Liver (tissue), 7 donors: ENCODE measurements at regions not wholly inside any gene's neighbourhood (a gene's known extent, or its start where the extent isn't known, plus 50 kb on each side); places are given as distances from the start of the nearest gene placed in this dataset.

ENCODE experiments used
- DNase-seq: peaks from one replicate; pipeline ENCODE4 v3.0.0-alpha.2; 2017; ENCODE audit warnings: low spot score
- H3K27ac ChIP-seq, 2 donors: one replicate each; pipeline ENCODE4 v1.7.0; 2013; ENCODE audit warnings: inconsistent platforms in 2 of 2, low read length in 2 of 2, control low read depth in 1 of 2, low read depth in 1 of 2, mild to moderate bottlenecking in 1 of 2
- H3K27me3 ChIP-seq, 4 donors: one replicate each; pipeline versions ENCODE4 v1.6.1 to v1.7.0; 2013; ENCODE audit warnings: low read length in 3 of 4, inconsistent platforms in 1 of 4, mild to moderate bottlenecking in 1 of 4, moderate library complexity in 1 of 4; ENCODE audit not compliant: control insufficient read depth in 4 of 4, insufficient read depth in 4 of 4
- H3K36me3 ChIP-seq, 4 donors: one replicate each; pipeline versions ENCODE4 v1.6.1 to v1.7.0; 2013; ENCODE audit warnings: low read length in 3 of 4, mild to moderate bottlenecking in 3 of 4, low read depth in 1 of 4, moderate library complexity in 1 of 4; ENCODE audit not compliant: control insufficient read depth in 4 of 4, insufficient read depth in 3 of 4
- H3K4me1 ChIP-seq, 4 donors: one replicate each; pipeline versions ENCODE4 v1.6.1 to v1.7.0; 2013; ENCODE audit warnings: low read length in 3 of 4, mild to moderate bottlenecking in 3 of 4, moderate library complexity in 1 of 4; ENCODE audit not compliant: control insufficient read depth in 4 of 4, insufficient read depth in 4 of 4
- H3K4me3 ChIP-seq, 3 donors: one replicate each; pipeline versions ENCODE4 v1.6.1 to v1.7.0; 2013; ENCODE audit warnings: low read length in 3 of 3, control low read depth in 1 of 3, low read depth in 1 of 3, mild to moderate bottlenecking in 1 of 3
- H3K9ac ChIP-seq, 2 donors: one replicate each; pipeline ENCODE4 v1.7.0; 2013; ENCODE audit warnings: low read length in 2 of 2, mild to moderate bottlenecking in 2 of 2, moderate library complexity in 2 of 2, control low read depth in 1 of 2, low read depth in 1 of 2
- H3K9me3 ChIP-seq, 4 donors: one replicate each; pipeline versions ENCODE4 v1.6.1 to v1.7.0; 2013; ENCODE audit warnings: low read length in 3 of 4; ENCODE audit not compliant: control insufficient read depth in 4 of 4
- FOXA2 ChIP-seq: IDR thresholded peaks from 2 replicates; pipeline ENCODE4 v1.6.1; 2016; ENCODE audit warnings: antibody characterized with exemption
- GABPA ChIP-seq, 2 donors: IDR thresholded peaks in 1 of 2; conservative IDR thresholded peaks in 1 of 2; 2 replicates each; pipeline ENCODE4 v1.6.1; 2016; ENCODE audit warnings: antibody characterized with exemption in 2 of 2, mild to moderate bottlenecking in 1 of 2, moderate library complexity in 1 of 2
- HNF4A ChIP-seq, 2 donors: conservative IDR thresholded peaks; 2 replicates each; pipeline ENCODE4 v1.6.1; 2016; ENCODE audit warnings: antibody characterized with exemption in 2 of 2, mild to moderate bottlenecking in 2 of 2
- JUND ChIP-seq, 2 donors: IDR thresholded peaks; 2 replicates each; pipeline ENCODE4 v1.6.1; 2016; ENCODE audit warnings: antibody characterized with exemption in 2 of 2
- RAD21 ChIP-seq, 2 donors: IDR thresholded peaks; 2 replicates each; pipeline ENCODE4 v1.6.1; 2016; ENCODE audit warnings: antibody characterized with exemption in 2 of 2, mild to moderate bottlenecking in 2 of 2
- RXRA ChIP-seq, 2 donors: IDR thresholded peaks; 2 replicates each; pipeline ENCODE4 v1.6.1; 2017 to 2018; ENCODE audit warnings: antibody characterized with exemption in 2 of 2, mild to moderate bottlenecking in 1 of 2
- SP1 ChIP-seq: IDR thresholded peaks from 2 replicates; pipeline ENCODE4 v1.6.1; 2018; ENCODE audit warnings: antibody characterized with exemption, mild to moderate bottlenecking
- TAF1 ChIP-seq: conservative IDR thresholded peaks from 2 replicates; pipeline ENCODE4 v1.6.1; 2016; ENCODE audit warnings: antibody characterized with exemption, mild to moderate bottlenecking
- YY1 ChIP-seq: IDR thresholded peaks from 2 replicates; pipeline ENCODE4 v1.6.1; 2016; ENCODE audit warnings: antibody characterized with exemption, mild to moderate bottlenecking
- WGBS: extraction: QIAGEN DNeasy Blood & Tissue Kit; methylation state at CpG from one replicate; pipeline ENCODE4 v1.1.7; 2013; 5-methylcytosine and 5-hydroxymethylcytosine counted together
- TF ChIP-seq, protein P1 (sequence below): IDR thresholded peaks from 2 replicates; pipeline ENCODE4 v1.6.1; 2016; ENCODE audit warnings: antibody characterized with exemption, mild to moderate bottlenecking
- TF ChIP-seq, protein P2 (sequence below): IDR thresholded peaks from 2 replicates; pipeline ENCODE4 v1.6.1; 2016; ENCODE audit warnings: antibody characterized with exemption
- TF ChIP-seq, protein P3 (sequence below): IDR thresholded peaks from 2 replicates; pipeline ENCODE4 v1.6.1; 2016; ENCODE audit warnings: antibody characterized with exemption
- donor health status: healthy.
- donor health status: healthy.
- donor health status: healthy.
- donor health status: healthy.

GRCh38 chr2:63669596-63669995 is 80.8 kb downstream of the MDH1 start (continued):
- TF ChIP-seq, protein P1, sequence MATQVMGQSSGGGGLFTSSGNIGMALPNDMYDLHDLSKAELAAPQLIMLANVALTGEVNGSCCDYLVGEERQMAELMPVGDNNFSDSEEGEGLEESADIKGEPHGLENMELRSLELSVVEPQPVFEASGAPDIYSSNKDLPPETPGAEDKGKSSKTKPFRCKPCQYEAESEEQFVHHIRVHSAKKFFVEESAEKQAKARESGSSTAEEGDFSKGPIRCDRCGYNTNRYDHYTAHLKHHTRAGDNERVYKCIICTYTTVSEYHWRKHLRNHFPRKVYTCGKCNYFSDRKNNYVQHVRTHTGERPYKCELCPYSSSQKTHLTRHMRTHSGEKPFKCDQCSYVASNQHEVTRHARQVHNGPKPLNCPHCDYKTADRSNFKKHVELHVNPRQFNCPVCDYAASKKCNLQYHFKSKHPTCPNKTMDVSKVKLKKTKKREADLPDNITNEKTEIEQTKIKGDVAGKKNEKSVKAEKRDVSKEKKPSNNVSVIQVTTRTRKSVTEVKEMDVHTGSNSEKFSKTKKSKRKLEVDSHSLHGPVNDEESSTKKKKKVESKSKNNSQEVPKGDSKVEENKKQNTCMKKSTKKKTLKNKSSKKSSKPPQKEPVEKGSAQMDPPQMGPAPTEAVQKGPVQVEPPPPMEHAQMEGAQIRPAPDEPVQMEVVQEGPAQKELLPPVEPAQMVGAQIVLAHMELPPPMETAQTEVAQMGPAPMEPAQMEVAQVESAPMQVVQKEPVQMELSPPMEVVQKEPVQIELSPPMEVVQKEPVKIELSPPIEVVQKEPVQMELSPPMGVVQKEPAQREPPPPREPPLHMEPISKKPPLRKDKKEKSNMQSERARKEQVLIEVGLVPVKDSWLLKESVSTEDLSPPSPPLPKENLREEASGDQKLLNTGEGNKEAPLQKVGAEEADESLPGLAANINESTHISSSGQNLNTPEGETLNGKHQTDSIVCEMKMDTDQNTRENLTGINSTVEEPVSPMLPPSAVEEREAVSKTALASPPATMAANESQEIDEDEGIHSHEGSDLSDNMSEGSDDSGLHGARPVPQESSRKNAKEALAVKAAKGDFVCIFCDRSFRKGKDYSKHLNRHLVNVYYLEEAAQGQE: no peak
- TF ChIP-seq SP1: no peak
- TF ChIP-seq GABPA (IDR thresholded peaks at IDR 0.05 in 1 of 2, conservative IDR thresholded peaks at IDR 0.05 in 1 of 2): no peak
- no peak for TF ChIP-seq RXRA (IDR thresholded peaks at IDR 0.05)
- no peak for TF ChIP-seq HNF4A (conservative IDR thresholded peaks at IDR 0.05)
- TF ChIP-seq TAF1: no peak
- no peak for TF ChIP-seq YY1

DNA sequence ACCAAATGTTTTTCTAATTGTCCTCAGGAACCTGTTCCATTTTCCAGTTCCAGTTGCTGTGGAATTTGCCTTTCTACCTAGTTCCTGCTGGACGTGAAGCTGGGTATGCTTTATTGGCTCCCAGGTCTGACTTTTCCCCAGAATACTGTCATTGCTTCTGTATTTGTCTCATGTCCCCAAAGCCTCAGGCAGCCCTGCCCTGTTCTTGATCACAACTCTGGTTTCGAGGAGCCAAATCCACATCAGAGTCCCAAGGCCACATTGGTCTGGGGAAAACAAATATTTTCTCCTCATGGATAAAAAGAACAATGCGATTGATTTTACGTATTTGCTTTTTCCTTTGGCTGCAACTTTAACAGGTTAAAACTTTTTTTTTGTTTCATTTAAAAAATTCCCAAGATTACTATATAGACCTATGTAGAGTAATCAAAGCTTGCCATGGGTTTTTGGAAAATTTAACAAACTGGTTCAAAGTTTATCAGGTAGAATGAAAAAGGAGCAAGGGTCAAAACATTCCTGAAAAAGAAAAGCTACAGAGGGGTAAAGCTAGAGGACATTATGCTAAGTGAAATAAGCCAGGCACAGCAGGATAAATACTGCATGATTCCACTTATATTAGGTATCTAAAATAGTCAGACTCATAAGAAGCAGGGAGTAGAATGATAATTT is 85.2 kb downstream of the MDH1 start:
- WGBS: 39% methylated on average over 4 of the region's 4 CpGs
- no peak for DNase-seq
- peak; percentile 72 for TF ChIP-seq YY1
- TF ChIP-seq SP1: peak; percentile 87
- TF ChIP-seq, protein P2, sequence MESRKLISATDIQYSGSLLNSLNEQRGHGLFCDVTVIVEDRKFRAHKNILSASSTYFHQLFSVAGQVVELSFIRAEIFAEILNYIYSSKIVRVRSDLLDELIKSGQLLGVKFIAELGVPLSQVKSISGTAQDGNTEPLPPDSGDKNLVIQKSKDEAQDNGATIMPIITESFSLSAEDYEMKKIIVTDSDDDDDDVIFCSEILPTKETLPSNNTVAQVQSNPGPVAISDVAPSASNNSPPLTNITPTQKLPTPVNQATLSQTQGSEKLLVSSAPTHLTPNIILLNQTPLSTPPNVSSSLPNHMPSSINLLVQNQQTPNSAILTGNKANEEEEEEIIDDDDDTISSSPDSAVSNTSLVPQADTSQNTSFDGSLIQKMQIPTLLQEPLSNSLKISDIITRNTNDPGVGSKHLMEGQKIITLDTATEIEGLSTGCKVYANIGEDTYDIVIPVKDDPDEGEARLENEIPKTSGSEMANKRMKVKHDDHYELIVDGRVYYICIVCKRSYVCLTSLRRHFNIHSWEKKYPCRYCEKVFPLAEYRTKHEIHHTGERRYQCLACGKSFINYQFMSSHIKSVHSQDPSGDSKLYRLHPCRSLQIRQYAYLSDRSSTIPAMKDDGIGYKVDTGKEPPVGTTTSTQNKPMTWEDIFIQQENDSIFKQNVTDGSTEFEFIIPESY: no peak
- TF ChIP-seq, protein P1: peak; percentile 60
- TF ChIP-seq JUND (IDR thresholded peaks at IDR 0.05): peak in 1 of 2 donors; percentile 37
- peak; percentile 75 to 76 for TF ChIP-seq HNF4A (conservative IDR thresholded peaks at IDR 0.05)
- no peak for TF ChIP-seq FOXA2
- TF ChIP-seq, protein P3, sequence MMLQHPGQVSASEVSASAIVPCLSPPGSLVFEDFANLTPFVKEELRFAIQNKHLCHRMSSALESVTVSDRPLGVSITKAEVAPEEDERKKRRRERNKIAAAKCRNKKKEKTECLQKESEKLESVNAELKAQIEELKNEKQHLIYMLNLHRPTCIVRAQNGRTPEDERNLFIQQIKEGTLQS: peak; percentile 34
- TF ChIP-seq RXRA (IDR thresholded peaks at IDR 0.05): peak; percentile 75 to 79
- peak; percentile 18 to 47 for TF ChIP-seq RAD21 (IDR thresholded peaks at IDR 0.05)
- no peak overlapping the region for H3K9ac ChIP-seq
- H3K27ac ChIP-seq: peak overlapping the region; percentile 68 to 80
- H3K9me3 ChIP-seq: no peaks in the 10 kb centered on the region
- no peaks in the 10 kb centered on the region for H3K36me3 ChIP-seq
- H3K4me1 ChIP-seq: peaks cover 5 to 21% (median 18%) of the 10 kb centered on the region in 4 donors
- H3K27me3 ChIP-seq: no peaks in the 10 kb centered on the region
- H3K4me3 ChIP-seq: no peak overlapping the region
